Nephron progenitor cell (in vitro differentiated cells): ENCODE measurements at regions not wholly inside any gene's neighbourhood (a gene's known extent, or its start where the extent isn't known, plus 50 kb on each side); places are given as distances from the start of the nearest gene placed in this dataset.
"Not testable (repeated sequence)": the region's sequence is repeated elsewhere in the genome, so short reads cannot be mapped to it uniquely, and the experiment has no call there.

Experiments used
- DNase-seq: peaks from one replicate; pipeline ENCODE4 v3.0.0; 2021
- H3K27ac Mint-ChIP-seq: 2 replicates; pipeline ENCODE4 v1.8.0; 2021; ENCODE audit warnings: mild to moderate bottlenecking, moderate library complexity, mixed read lengths
- H3K27me3 Mint-ChIP-seq: 2 replicates; pipeline ENCODE4 v1.8.0; 2021; ENCODE audit warnings: mild to moderate bottlenecking, low read depth, mixed read lengths; ENCODE audit not compliant: poor library complexity
- H3K36me3 Mint-ChIP-seq: 2 replicates; pipeline ENCODE4 v1.8.0; 2021; ENCODE audit warnings: low read depth, mixed read lengths
- H3K4me1 Mint-ChIP-seq: 2 replicates; pipeline ENCODE4 v1.8.0; 2021; ENCODE audit warnings: mixed read lengths
- H3K4me3 Mint-ChIP-seq: 2 replicates; pipeline ENCODE4 v1.8.0; 2021; ENCODE audit warnings: mild to moderate bottlenecking, moderate library complexity, mixed read lengths
- H3K9me3 Mint-ChIP-seq: 2 replicates; pipeline ENCODE4 v1.8.0; 2021; ENCODE audit warnings: mild to moderate bottlenecking, moderate library complexity, mixed read lengths
- TF ChIP-seq, protein P1 (sequence below): fragments of 200-600 bp; sonication (generic); IDR thresholded peaks from 2 replicates; pipeline ENCODE4 v1.5.0; 2021; ENCODE audit warnings: antibody characterized with exemption

DNA sequence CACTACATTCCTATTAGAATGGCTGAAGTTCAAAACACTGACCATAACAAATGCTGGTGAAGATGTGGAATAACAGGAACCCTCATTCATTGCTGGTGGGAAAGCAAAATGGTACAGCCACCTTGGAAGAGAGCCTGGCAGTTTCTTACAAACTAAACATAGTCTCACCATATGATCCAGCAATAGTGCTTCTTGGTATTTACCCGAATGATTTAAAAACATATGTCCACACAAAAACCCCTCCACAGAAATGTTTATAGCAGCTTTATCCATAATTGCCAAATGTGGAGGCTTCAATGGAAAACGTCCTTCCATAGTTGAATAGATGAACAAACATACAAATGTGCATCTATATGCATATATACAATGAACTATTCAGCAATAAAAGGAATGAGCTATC lies 330.8 kb downstream of the BTBD3 start:
- no peak for DNase-seq
- no peaks in the 10 kb centered on the region for H3K9me3 Mint-ChIP-seq
- TF ChIP-seq, protein P1, sequence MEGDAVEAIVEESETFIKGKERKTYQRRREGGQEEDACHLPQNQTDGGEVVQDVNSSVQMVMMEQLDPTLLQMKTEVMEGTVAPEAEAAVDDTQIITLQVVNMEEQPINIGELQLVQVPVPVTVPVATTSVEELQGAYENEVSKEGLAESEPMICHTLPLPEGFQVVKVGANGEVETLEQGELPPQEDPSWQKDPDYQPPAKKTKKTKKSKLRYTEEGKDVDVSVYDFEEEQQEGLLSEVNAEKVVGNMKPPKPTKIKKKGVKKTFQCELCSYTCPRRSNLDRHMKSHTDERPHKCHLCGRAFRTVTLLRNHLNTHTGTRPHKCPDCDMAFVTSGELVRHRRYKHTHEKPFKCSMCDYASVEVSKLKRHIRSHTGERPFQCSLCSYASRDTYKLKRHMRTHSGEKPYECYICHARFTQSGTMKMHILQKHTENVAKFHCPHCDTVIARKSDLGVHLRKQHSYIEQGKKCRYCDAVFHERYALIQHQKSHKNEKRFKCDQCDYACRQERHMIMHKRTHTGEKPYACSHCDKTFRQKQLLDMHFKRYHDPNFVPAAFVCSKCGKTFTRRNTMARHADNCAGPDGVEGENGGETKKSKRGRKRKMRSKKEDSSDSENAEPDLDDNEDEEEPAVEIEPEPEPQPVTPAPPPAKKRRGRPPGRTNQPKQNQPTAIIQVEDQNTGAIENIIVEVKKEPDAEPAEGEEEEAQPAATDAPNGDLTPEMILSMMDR: no peak
- no peaks in the 10 kb centered on the region for H3K4me1 Mint-ChIP-seq
- no peak overlapping the region for H3K27ac Mint-ChIP-seq
- H3K27me3 Mint-ChIP-seq: peaks cover 21% of the 10 kb centered on the region
- no peak overlapping the region for H3K4me3 Mint-ChIP-seq
- H3K36me3 Mint-ChIP-seq: no peaks in the 10 kb centered on the region

DNA sequence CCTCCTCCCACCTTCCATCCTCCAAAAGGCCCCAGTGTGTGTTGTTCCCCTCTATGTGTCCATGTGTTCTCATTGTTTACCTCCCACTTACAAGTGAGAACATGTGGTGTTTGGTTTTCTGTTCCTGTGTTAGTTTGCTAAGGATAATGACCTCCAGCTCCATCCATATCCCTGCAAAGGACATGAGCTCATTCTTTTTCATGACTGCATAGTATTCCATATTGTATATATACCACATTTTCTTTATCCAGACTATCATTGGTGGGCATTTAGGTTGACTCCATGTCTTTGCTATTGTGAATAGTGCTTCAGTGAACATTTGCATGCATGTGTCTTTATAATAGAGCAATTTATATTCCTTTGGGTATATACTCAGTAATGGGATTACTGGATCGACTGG lies 333.0 kb downstream of the BTBD3 start:
- DNase-seq, H3K4me1 Mint-ChIP-seq, H3K27ac Mint-ChIP-seq, H3K9me3 Mint-ChIP-seq, H3K4me3 Mint-ChIP-seq, H3K36me3 Mint-ChIP-seq: not testable (repeated sequence)
- peaks cover 21% of the 10 kb centered on the region for H3K27me3 Mint-ChIP-seq

DNA sequence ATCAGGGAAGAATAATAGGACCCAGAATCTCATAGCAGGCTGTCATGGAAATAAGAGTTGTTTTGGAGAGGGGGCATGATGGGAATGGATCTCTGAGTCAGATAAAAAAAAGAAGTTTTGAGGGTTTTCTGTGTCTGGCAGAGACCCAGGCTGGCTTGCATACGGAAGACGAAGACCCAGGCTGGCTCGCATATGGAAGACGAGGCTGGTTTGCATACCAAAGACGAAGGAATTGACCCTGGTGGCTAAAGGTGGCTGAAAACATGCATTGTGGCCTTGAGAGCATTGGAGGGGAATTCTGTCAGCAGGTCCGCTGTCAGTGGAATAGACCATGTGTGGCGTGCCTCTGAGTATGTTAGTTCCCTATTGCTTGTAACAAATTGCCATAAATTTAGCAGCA lies 335.1 kb downstream of the BTBD3 start:
- no peak overlapping the region for H3K4me3 Mint-ChIP-seq
- H3K27ac Mint-ChIP-seq: no peak overlapping the region
- TF ChIP-seq, protein P1: no peak
- peaks cover 13% of the 10 kb centered on the region for H3K27me3 Mint-ChIP-seq
- no peaks in the 10 kb centered on the region for H3K36me3 Mint-ChIP-seq
- H3K4me1 Mint-ChIP-seq: no peaks in the 10 kb centered on the region
- DNase-seq: no peak
- no peaks in the 10 kb centered on the region for H3K9me3 Mint-ChIP-seq

DNA sequence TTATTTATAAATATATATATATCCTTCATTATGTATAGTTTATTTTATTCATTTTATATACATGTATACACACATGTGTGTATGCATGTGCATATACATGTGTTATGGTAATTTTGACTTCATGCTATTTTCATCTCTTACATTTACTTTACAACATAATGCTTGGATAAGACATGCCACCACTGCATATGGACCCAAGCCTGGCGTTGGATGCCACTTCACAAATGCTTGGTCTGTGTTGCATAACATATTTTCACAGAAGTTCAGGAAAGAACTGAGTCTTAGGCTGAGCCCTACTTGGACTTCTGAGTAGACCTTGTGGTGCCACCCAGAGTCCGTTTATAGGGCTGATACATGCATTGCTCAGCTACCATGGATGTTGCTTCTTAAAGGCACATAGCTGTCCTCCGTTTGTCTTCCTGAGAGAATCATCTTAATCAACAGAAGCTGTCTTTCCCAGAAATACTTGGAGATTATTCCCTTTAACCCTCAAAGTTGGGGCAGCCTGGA lies 337.8 kb downstream of the BTBD3 start:
- H3K27ac Mint-ChIP-seq: no peak overlapping the region
- TF ChIP-seq, protein P1: no peak
- no peaks in the 10 kb centered on the region for H3K36me3 Mint-ChIP-seq
- peaks cover 8% of the 10 kb centered on the region for H3K27me3 Mint-ChIP-seq
- no peak overlapping the region for H3K4me3 Mint-ChIP-seq
- no peaks in the 10 kb centered on the region for H3K4me1 Mint-ChIP-seq
- no peaks in the 10 kb centered on the region for H3K9me3 Mint-ChIP-seq
- DNase-seq: no peak

DNA sequence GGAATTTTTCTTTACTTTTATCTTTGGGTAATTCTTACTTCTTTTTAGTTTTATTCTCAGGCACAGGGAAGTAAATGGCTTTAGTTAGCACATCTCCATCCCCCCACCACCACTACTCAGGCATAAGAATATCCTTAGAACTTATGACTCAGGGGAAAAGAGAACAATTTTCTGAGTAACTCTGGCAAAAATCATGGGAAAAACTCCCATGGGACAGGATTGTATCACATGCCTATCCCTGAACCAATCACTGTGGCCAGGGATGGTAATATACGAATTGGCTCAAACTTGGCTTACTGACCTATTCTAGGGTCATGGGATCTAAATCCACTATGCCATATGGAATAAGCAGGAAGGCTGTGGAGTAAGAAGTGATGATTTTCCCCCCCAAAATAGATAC lies 339.1 kb downstream of the BTBD3 start:
- TF ChIP-seq, protein P1: no peak
- Mint-ChIP-seq H3K27me3 (peaks cover 6% of the 10 kb centered on the region), H3K36me3 (no peaks in the 10 kb centered on the region), H3K4me3 (no peak overlapping the region), H3K4me1 (no peaks in the 10 kb centered on the region), H3K27ac (no peak overlapping the region), H3K9me3 (no peaks in the 10 kb centered on the region)
- no peak for DNase-seq

DNA sequence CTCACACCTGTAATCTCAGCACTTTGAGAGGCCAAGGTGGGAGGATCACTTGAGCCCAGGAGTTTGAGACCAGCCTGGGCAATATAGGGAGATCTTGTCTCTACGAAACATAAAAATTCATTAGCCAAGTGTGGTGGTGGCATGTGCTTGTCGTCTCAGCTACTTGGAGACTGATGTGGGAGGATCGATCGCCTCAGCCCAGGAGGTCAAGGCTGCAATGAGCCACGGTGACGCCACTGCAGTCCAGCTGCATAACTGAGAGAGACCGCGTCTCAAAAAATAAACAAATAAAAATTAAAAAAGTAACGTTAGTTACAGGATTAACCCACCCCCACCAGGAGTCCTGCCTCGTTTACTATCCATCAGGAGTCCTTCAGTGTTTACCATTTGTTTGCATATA lies 345.1 kb downstream of the BTBD3 start:
- H3K27ac Mint-ChIP-seq: no peak overlapping the region
- TF ChIP-seq, protein P1: no peak
- H3K4me1 Mint-ChIP-seq: no peaks in the 10 kb centered on the region
- no peak for DNase-seq
- no peaks in the 10 kb centered on the region for H3K9me3 Mint-ChIP-seq
- H3K4me3 Mint-ChIP-seq: no peak overlapping the region
- no peaks in the 10 kb centered on the region for H3K36me3 Mint-ChIP-seq
- H3K27me3 Mint-ChIP-seq: peaks cover 9% of the 10 kb centered on the region
